NCI-H69 (cell line): ENCODE measurements at regions not wholly inside any gene's neighbourhood (a gene's known extent, or its start where the extent isn't known, plus 50 kb on each side); places are given as distances from the start of the nearest gene placed in this dataset.

Experiments
- DNase-seq: peaks from one replicate; lab custom pipeline; 2025; lab: John Stamatoyannopoulos, UW

DNA sequence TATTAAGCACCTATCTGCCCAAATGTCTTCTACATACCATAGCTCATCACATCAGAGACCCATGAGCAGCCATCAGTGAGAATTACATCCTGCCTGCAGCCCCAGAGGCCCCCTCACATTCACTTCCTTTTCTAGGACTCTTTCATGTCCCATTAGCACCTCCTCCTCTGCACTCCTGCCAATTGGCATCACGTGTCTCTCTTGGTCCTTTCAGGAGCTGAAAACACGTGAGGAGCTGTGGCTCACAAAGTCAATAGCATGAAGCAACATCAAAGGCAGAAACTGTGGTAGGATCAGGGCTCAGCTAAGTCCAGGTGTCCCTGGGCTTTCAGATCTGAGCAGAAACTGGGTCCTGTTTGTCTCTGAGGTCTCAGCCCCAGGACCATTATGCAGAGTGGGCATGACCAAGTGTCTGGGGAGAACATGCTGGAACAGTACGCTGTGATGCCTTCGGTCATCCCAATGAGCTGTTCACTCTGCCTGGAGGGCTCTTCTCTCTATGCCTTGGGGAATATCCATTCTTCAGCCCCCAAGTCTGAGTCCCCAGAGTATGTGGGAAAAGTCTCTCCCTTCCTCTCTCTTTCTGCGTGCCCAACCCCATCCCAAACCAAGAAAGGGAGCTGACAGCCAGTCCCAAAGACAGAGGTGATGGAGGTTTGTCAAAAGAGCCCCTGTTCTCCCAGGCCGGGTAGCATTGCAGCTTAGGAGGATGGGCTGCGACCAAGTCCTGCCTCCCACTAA lies 457.0 kb upstream of the CDH5 start:
- DNase-seq = no peak

DNA sequence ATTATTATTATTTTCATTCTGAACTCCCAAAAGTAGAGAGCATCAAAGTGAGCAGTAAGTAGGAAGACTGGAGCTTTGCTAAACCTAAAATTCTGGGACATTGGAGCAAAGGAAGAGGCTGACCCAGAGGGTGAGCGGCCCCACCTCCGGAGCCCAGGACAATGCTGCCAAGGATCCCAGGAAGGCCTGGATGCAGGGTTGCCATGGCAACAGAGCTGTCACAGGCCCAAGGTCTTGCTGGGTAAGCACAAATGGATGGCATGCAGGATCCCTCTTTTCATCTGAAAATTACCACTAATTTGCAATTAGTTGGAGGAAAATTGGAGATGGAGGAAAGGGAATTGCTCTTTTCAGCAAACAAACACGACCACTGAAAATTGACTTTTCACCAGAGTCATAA lies 457.9 kb upstream of the CDH5 start:
- no peak for DNase-seq

- DNase-seq = no peak
Measured at GRCh38 chr16:65905331-65905730, 461.2 kb upstream of the CDH5 start.

DNA sequence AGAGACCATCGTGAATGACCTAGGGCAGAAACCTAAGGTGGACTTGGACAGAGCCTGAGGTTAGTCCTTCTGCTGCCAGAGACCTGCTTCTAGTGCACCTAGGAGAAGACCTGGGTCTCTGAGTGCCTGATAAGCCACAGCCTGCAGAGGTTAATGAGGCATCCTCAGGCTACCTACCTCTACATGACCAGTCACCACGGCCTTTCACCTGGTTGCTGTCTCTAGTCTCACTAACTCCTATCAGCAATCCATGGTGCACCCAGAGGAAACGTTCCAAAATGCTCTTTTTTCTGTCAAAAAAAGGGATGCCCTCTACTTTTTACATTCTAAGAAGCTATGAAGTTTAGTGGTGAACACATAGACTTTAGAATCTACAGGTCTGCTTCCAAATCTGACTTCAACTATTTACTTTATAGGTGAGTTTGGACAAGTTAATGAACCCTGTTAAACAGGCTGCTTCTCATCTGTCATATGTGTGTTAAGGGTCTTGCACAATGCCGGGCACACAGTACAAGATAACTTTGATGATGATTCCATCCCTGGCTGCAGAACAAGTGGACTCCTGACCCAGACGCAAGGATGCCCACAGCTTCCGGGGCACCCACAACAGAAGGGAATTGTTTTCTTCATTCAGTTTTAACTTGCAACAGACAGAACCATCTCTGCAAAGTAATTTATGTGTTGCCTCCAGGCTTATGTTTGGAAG lies 469.9 kb upstream of the CDH5 start:
- DNase-seq = no peak

- DNase-seq = no peak
Measured at GRCh38 chr16:65895906-65896305, 470.6 kb upstream of the CDH5 start.

DNA sequence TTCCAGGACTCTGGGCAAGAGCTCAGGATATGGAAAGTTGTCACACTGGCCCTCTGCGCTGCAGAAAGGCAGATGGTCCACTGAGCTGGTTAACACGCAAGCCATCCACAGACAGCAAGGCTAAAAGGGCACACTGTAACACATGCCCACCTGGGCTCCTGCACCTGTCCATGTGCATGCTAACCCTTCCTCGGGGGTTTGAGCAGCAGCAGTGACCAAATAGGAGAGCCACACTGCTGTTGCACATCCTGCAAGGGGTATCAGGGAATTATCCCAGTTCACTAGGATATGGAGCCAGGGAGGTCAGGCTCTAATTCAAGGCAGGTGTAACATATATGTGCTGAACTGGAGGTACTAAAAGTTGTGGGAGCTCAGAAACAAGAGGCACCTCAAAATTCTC lies 471.0 kb upstream of the CDH5 start:
- no peak for DNase-seq

GRCh38 chr16:65890203-65890602 lies 476.3 kb upstream of the CDH5 start:
- no peak for DNase-seq

- no peak for DNase-seq
Measured at GRCh38 chr16:65889533-65889966, 476.9 kb upstream of the CDH5 start.

GRCh38 chr16:65888201-65888600 lies 478.3 kb upstream of the CDH5 start:
- no peak for DNase-seq

- DNase-seq = no peak
Measured at GRCh38 chr16:65884018-65884417, 482.5 kb upstream of the CDH5 start.

- DNase-seq = no peak
Measured at GRCh38 chr16:65878347-65878746, 488.1 kb upstream of the CDH5 start.

GRCh38 chr16:65876624-65877023 lies 489.9 kb upstream of the CDH5 start:
- no peak for DNase-seq

DNA sequence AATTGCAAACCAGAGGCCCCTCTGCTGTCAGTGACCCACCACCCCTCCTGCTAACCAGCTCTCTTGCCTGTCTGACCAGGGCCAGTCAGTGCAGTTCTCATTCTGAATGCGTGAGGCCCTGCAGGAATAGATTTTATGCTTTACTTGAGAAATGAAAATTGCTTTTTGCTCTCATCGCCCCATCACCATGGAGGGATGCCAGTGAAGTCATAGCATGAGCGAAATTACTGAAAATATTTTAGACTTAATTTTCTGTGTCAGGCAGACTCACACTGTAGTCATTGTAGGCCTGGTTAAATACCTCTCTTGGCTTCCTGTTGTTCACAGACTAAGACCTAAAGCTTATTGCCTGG lies 490.5 kb upstream of the CDH5 start:
- DNase-seq = no peak

DNA sequence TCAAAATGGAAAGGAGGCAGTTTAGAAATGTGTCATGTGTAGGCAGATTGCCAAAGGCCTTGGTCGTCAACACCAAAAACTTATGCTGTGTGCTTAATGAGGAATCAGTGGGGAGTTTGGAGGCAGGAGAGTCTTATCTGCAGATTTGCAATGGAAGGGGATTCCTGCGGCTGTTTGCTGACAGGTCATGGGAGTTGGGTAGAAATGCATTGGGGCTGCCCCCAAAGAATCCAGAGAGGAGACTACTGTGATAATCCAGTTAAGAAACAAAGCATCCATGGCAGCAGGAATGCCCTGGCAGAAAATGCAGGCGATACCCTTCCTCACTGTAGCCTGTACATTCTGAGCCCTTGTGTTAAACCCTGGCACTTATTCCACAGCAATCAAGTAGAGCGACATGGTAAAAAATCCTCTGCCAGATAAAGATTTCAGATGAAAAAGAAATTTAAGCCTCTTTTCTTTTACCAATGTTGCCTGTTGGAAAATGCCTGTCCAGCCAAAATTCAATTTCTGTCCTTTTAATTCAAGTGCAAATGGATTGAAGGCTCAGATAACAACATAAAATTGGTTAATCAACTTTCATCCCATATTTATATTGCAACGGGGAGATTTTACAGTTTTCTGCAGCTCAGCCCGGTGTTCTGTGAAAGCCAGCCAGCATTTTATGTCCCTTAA lies 491.0 kb upstream of the CDH5 start:
- no peak for DNase-seq

GRCh38 chr16:65869261-65869660 lies 497.2 kb upstream of the CDH5 start:
- DNase-seq = no peak

DNA sequence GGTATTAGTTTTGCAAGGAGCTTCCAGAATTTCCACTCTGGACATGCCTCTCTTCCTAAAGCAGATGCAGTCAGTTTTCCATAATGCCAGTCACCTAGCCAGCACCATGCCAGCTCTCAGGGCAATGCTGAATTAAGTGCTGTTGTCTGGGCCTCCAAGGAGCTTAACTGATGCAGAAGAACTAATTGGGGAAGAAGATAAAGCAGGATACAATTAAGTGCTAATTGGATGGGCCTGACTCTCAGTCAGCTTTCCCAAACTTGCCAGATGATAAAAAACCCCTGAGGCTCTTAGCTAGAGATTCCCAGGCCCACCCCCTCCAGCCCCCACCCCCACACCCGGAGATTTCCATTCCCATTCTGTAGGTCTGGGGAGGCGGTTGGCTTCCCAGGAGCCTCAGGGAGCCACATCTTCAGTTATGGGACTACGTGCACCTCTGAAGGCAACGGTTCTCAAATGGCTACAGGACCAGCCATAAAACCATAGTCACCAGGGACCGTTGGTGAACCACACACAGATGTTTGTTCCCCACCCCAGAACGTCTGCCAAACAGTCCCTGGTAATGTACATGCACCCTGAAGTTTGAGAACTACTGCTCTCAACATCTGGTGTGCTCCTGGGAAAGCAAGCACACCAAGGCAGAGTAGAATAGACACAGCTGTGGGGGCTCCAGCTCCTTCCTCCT lies 499.1 kb upstream of the CDH5 start:
- no peak for DNase-seq

DNA sequence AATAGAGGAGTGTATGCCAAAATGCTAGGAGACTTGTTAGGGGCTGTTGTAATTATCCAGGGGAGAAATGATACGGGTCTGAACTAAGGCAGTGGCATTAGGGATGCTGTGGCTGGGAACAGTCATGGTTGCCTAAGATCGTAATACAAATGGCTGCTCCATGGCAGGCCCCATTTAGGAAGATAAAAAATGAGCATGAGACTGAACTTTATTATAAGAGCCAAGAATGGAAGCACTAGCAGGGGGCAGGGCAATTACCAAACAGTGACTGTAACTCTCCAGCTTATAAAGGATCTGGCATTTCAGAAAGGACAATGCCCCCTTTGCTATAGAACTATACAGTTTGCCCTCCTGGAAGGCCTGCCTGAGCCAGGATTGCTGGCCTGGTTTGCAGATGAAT lies 503.3 kb upstream of the CDH5 start:
- no peak for DNase-seq

DNA sequence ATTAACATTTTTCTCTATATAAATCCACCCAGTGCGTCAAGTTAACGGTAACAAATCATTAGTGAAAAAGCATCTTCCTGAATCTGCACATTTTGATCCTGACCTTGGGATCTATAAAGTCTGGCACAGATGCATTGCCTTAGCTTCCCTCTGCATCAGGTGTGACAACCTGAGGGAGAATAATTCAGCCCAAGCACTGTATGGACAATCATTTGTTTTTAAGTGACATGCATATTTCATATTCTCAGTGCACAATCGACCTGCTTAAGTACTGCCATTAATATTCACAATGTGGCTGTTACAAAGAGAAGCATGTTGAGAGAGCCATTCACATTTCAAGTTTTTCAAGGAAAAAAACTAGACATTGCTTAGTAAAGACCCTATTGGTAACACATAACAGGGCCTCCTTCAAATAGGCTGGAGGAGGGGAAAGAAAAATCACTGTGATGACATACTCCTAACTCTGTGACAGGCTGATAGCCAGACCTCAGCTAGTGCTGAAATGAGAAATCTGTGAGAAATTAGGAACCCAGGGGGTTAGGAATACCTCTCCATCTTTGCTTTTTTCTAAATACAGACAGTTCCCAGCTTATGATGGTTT lies 505.3 kb upstream of the CDH5 start:
- no peak for DNase-seq

DNA sequence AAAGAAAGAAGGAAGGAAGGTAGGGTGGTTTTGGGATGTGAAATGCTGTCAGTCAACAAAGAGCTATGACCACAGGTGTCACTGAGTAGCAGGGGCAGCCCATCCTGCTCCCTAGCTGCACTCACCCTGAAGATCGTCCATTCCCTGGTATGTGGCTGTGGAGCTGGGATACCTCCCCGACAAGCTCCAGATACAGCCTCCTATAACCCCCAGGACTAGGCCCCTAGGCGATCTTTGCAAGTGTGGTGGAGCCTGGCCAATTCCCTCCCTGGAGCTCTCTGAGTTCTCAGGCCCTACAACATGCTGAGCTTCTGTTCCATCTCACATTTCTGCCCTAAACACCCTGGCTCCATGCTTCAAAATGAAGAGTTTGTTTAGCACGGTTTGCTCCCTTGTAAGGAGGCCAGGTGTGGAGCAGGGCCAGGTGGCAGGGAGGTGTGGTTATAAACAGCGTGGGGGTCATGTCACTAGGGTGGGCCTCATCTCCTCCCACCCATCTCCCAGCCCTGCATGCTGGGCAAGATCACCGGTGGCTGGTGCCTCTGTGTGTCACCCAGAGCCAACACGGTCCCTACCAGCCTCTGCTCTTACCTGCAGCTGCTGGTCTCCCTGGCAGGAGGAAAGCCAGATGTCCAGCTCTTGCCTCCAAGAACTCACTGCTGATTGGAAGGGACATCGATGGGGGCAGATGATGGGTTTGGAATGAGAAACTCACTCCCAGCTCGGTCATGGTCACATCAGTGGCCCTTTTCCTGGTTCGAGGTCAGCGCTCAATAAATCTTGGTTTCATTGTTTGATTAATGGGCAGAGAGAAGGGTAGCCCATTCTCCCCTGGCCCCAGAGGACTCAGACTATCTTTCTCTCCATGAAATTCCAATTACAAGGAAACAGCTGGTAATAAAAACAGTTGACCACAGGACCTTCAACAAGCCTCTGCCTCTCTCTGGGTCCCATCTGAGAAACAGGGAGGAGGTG lies 511.0 kb upstream of the CDH5 start:
- no peak for DNase-seq

- no peak for DNase-seq
Measured at GRCh38 chr16:65846210-65846602, 520.3 kb upstream of the CDH5 start.
